ENCODE measurements at regions not wholly inside any gene's neighbourhood (a gene's known extent, or its start where the extent isn't known, plus 50 kb on each side); places are given as distances from the start of the nearest gene placed in this dataset.

GRCh38 chr7:377080-378040 lies 87.4 kb downstream of the FOXL3 start:
- H3K36me3 Mint-ChIP-seq (ENCODE audit: low read depth): peaks cover 6% of the 10 kb centered on the region
- peaks cover 6% of the 10 kb centered on the region for H3K27me3 Mint-ChIP-seq (ENCODE audit: insufficient read depth)
- intact Hi-C loops (cut with micrococcal nuclease): no loop called here
- H3K9me3 Mint-ChIP-seq: no peaks in the 10 kb centered on the region
- H3K4me3 Mint-ChIP-seq: no peak overlapping the region
- no peak overlapping the region for H3K27ac Mint-ChIP-seq
- no peak for DNase-seq (ENCODE audit: low spot score)
- peaks cover 14% of the 10 kb centered on the region for H3K4me1 Mint-ChIP-seq (ENCODE audit: low read depth)

GRCh38 chr7:378041-378420 lies 88.1 kb downstream of the FOXL3 start:
- no peak for DNase-seq (ENCODE audit: low spot score)
- Mint-ChIP-seq H3K9me3 (peaks cover 5% of the 10 kb centered on the region), H3K27ac (no peak overlapping the region), H3K27me3 (ENCODE audit: insufficient read depth) (peaks cover 10% of the 10 kb centered on the region), H3K36me3 (ENCODE audit: low read depth) (peaks cover 8% of the 10 kb centered on the region), H3K4me3 (no peak overlapping the region), H3K4me1 (ENCODE audit: low read depth) (peaks cover 15% of the 10 kb centered on the region)
- intact Hi-C loops (cut with micrococcal nuclease): no loop called here

- no peak for DNase-seq (ENCODE audit: low spot score)
- peaks cover 15% of the 10 kb centered on the region for H3K4me1 Mint-ChIP-seq (ENCODE audit: low read depth)
- peaks cover 17% of the 10 kb centered on the region for H3K27me3 Mint-ChIP-seq (ENCODE audit: insufficient read depth)
- no peak overlapping the region for H3K27ac Mint-ChIP-seq
- intact Hi-C loops (cut with micrococcal nuclease): no loop called here
- H3K9me3 Mint-ChIP-seq: peaks cover 13% of the 10 kb centered on the region
- peaks cover 10% of the 10 kb centered on the region for H3K36me3 Mint-ChIP-seq (ENCODE audit: low read depth)
- no peak overlapping the region for H3K4me3 Mint-ChIP-seq
These were observed 88.8 kb downstream of the FOXL3 start for GRCh38 chr7:378551-379455.

GRCh38 chr7:379456-380138 lies 89.6 kb downstream of the FOXL3 start:
- peaks cover 21% of the 10 kb centered on the region for H3K27me3 Mint-ChIP-seq (ENCODE audit: insufficient read depth)
- H3K27ac Mint-ChIP-seq: no peak overlapping the region
- peaks cover 15% of the 10 kb centered on the region for H3K4me1 Mint-ChIP-seq (ENCODE audit: low read depth)
- intact Hi-C loops (cut with micrococcal nuclease): no loop called here
- H3K4me3 Mint-ChIP-seq: no peak overlapping the region
- peaks cover 21% of the 10 kb centered on the region for H3K9me3 Mint-ChIP-seq
- H3K36me3 Mint-ChIP-seq (ENCODE audit: low read depth): peaks cover 12% of the 10 kb centered on the region
- no peak for DNase-seq (ENCODE audit: low spot score)

- H3K4me3 Mint-ChIP-seq: no peak overlapping the region
- H3K9me3 Mint-ChIP-seq: peaks cover 21% of the 10 kb centered on the region
- H3K4me1 Mint-ChIP-seq (ENCODE audit: low read depth): peaks cover 15% of the 10 kb centered on the region
- H3K27me3 Mint-ChIP-seq (ENCODE audit: insufficient read depth): peaks cover 21% of the 10 kb centered on the region
- no peak overlapping the region for H3K27ac Mint-ChIP-seq
- no peak for DNase-seq (ENCODE audit: low spot score)
- H3K36me3 Mint-ChIP-seq (ENCODE audit: low read depth): peaks cover 12% of the 10 kb centered on the region
- intact Hi-C loops (cut with micrococcal nuclease): no loop called here
These were observed 90.1 kb downstream of the FOXL3 start for GRCh38 chr7:380139-380485.

GRCh38 chr7:380711-381210 lies 90.8 kb downstream of the FOXL3 start:
- Mint-ChIP-seq H3K4me1 (ENCODE audit: low read depth) (peaks cover 15% of the 10 kb centered on the region), H3K4me3 (no peak overlapping the region), H3K9me3 (peaks cover 21% of the 10 kb centered on the region), H3K27me3 (ENCODE audit: insufficient read depth) (peaks cover 21% of the 10 kb centered on the region), H3K27ac (peak overlapping the region; percentile 68), H3K36me3 (ENCODE audit: low read depth) (peaks cover 12% of the 10 kb centered on the region)
- intact Hi-C loops (cut with micrococcal nuclease): no loop called here
- DNase-seq (ENCODE audit: low spot score): no peak

GRCh38 chr7:381211-382042 lies 91.5 kb downstream of the FOXL3 start:
- Mint-ChIP-seq H3K36me3 (ENCODE audit: low read depth) (peaks cover 12% of the 10 kb centered on the region), H3K27ac (peak overlapping the region; percentile 68), H3K4me1 (ENCODE audit: low read depth) (peaks cover 15% of the 10 kb centered on the region), H3K27me3 (ENCODE audit: insufficient read depth) (peaks cover 21% of the 10 kb centered on the region), H3K4me3 (no peak overlapping the region), H3K9me3 (peaks cover 21% of the 10 kb centered on the region)
- no peak for DNase-seq (ENCODE audit: low spot score)
- intact Hi-C loops (cut with micrococcal nuclease): no loop called here

- peak overlapping the region; percentile 19 for H3K27ac Mint-ChIP-seq
- no peak for DNase-seq (ENCODE audit: low spot score)
These were observed 92.1 kb downstream of the FOXL3 start for GRCh38 chr7:382043-382400.

GRCh38 chr7:386385-386784 lies 96.4 kb downstream of the FOXL3 start:
- Mint-ChIP-seq H3K9me3 (peaks cover 21% of the 10 kb centered on the region), H3K36me3 (ENCODE audit: low read depth) (peaks cover 12% of the 10 kb centered on the region), H3K4me3 (no peak overlapping the region), H3K27ac (no peak overlapping the region), H3K27me3 (ENCODE audit: insufficient read depth) (peaks cover 19% of the 10 kb centered on the region), H3K4me1 (ENCODE audit: low read depth) (peaks cover 10% of the 10 kb centered on the region)
- intact Hi-C loops (cut with micrococcal nuclease): no loop called here
- DNase-seq (ENCODE audit: low spot score): no peak

More at GRCh38 chr7:382043-382400, 92.1 kb downstream of the FOXL3 start:
- intact Hi-C loops (cut with micrococcal nuclease): no loop called here
- Mint-ChIP-seq H3K36me3 (ENCODE audit: low read depth) (peaks cover 12% of the 10 kb centered on the region), H3K4me3 (no peak overlapping the region), H3K27me3 (ENCODE audit: insufficient read depth) (peaks cover 21% of the 10 kb centered on the region), H3K9me3 (peaks cover 21% of the 10 kb centered on the region), H3K4me1 (ENCODE audit: low read depth) (peaks cover 15% of the 10 kb centered on the region)

GRCh38 chr7:387132-388022 lies 97.4 kb downstream of the FOXL3 start:
- intact Hi-C loops (cut with micrococcal nuclease): no loop called here
- H3K27me3 Mint-ChIP-seq (ENCODE audit: insufficient read depth): peaks cover 15% of the 10 kb centered on the region
- no peak overlapping the region for H3K4me3 Mint-ChIP-seq
- no peak for DNase-seq (ENCODE audit: low spot score)
- no peak overlapping the region for H3K27ac Mint-ChIP-seq
- peaks cover 21% of the 10 kb centered on the region for H3K9me3 Mint-ChIP-seq
- H3K4me1 Mint-ChIP-seq (ENCODE audit: low read depth): peaks cover under 1% of the 10 kb centered on the region
- peaks cover 6% of the 10 kb centered on the region for H3K36me3 Mint-ChIP-seq (ENCODE audit: low read depth)
